HCT116 (cell line): ENCODE measurements at regions not wholly inside any gene's neighbourhood (a gene's known extent, or its start where the extent isn't known, plus 50 kb on each side); places are given as distances from the start of the nearest gene placed in this dataset.

Experiments used
- ATAC-seq: fragments of 200-7000 bp; cut with Tn5 transposase; 2 replicates; pipeline ENCODE4 v1.9.1; 2020; ENCODE audit warnings: mild to moderate bottlenecking, moderate library complexity
- BruUV-seq: library from RNA; stranded (reverse); fragments of 400-500 nt; replicated peaks from 2 replicates; lab custom pipeline; 2021; lab: Mats Ljungman, UMichigan
- CTCF ChIA-PET: fragments of 300-600 bp; sonication (Branson Sonifier 250); formaldehyde crosslinking; loops from one replicate; lab custom pipeline; 2021; ENCODE audit warnings: antibody characterized with exemption; lab: Charles Lee
- POLR2A ChIA-PET: fragments of 300-600, 350-600 bp; sonication (Branson Sonifier 250); formaldehyde crosslinking; loops from one replicate; lab custom pipeline; 2021; ENCODE audit warnings: antibody characterized with exemption; lab: Charles Lee
- RAD21 ChIA-PET, 2 experiments: fragments of 300-600 bp; sonication (Branson Sonifier 250); formaldehyde crosslinking; loops; one replicate each; lab custom pipeline; 2023; ENCODE audit warnings: low total read pairs in 2 of 2; ENCODE audit not compliant: uncharacterized antibody in 2 of 2, unreplicated experiment in 2 of 2, low non-redundant PET in 1 of 2; lab: Charles Lee
- DNase-seq: peaks from one replicate; pipeline ENCODE4 v3.0.0-alpha.2; 2010; ENCODE audit warnings: low read depth, low spot score
- H2AFZ ChIP-seq: fragments of 200-600 bp; shearing (Covaris generic), sonication (generic); 2 replicates; pipeline ENCODE4 v1.6.1; 2017; ENCODE audit warnings: low read depth, mixed run types, mixed read lengths, antibody characterized with exemption, low read length; ENCODE audit not compliant: poor library complexity, severe bottlenecking
- H3K27ac ChIP-seq: 2 replicates; pipeline ENCODE4 v1.5.1; 2012; ENCODE audit warnings: low read depth, low read length
- H3K27me3 ChIP-seq: fragments of 200-600 bp; sonication (generic); 2 replicates; pipeline ENCODE4 v1.6.1; 2016; ENCODE audit warnings: mixed run types, low read length, mixed read lengths; ENCODE audit not compliant: insufficient read depth
- H3K36me3 ChIP-seq, 2 experiments: fragments of 200-500 bp in 1 of 2; fragments of 200-600 bp in 1 of 2; sonication (Bioruptor generic) in 1 of 2; sonication (generic) in 1 of 2; 2 replicates each; pipeline versions ENCODE4 v1.5.1 to v1.6.1; 2014 to 2016; ENCODE audit warnings: low read length in 2 of 2, inconsistent platforms in 1 of 2, mixed read lengths in 1 of 2, mixed run types in 1 of 2; ENCODE audit not compliant: insufficient read depth in 2 of 2, control insufficient read depth in 1 of 2
- H3K4me1 ChIP-seq, 2 experiments: fragments of 200-600 bp in 1 of 2; sonication (generic) in 1 of 2; 2 replicates each; pipeline versions ENCODE4 v1.5.1 to v1.6.1; 2012 to 2017; ENCODE audit warnings: low read length in 2 of 2, inconsistent platforms in 1 of 2, mild to moderate bottlenecking in 1 of 2, mixed read lengths in 1 of 2, mixed run types in 1 of 2, moderate library complexity in 1 of 2; ENCODE audit not compliant: insufficient read depth in 2 of 2, control insufficient read depth in 1 of 2
- H3K4me2 ChIP-seq: fragments of 200-600 bp; sonication (generic); 2 replicates; pipeline ENCODE4 v1.6.1; 2017; ENCODE audit warnings: mixed run types, low read length, mixed read lengths
- H3K4me3 ChIP-seq, 2 experiments: fragments of 200-600 bp in 1 of 2; sonication (generic) in 1 of 2; replicated peaks in 1 of 2; 2 replicates each; pipeline ENCODE4 v1.5.1; 2011 to 2016; ENCODE audit warnings: low read length in 2 of 2, control low read depth in 1 of 2, low read depth in 1 of 2, mild to moderate bottlenecking in 1 of 2, mixed read lengths in 1 of 2, mixed run types in 1 of 2
- H3K79me2 ChIP-seq: fragments of 200-600 bp; sonication (generic); 2 replicates; pipeline ENCODE4 v1.6.1; 2017; ENCODE audit warnings: mild to moderate bottlenecking, mixed run types, low read length, moderate library complexity, mixed read lengths; ENCODE audit not compliant: insufficient read depth
- H3K9ac ChIP-seq: fragments of 200-600 bp; sonication (generic); 2 replicates; pipeline ENCODE4 v1.6.1; 2016; ENCODE audit warnings: low read length, mixed read lengths
- H3K9me2 ChIP-seq: fragments of 200-600 bp; sonication (generic), shearing (Covaris generic); 2 replicates; pipeline ENCODE4 v1.6.1; 2017; ENCODE audit warnings: mixed run types, mild to moderate bottlenecking, moderate library complexity; ENCODE audit not compliant: insufficient read depth
- H3K9me3 ChIP-seq, 2 experiments: fragments of 200-500 bp in 1 of 2; fragments of 200-600 bp in 1 of 2; sonication (Bioruptor generic) in 1 of 2; sonication (generic) in 1 of 2; 2 replicates each; pipeline ENCODE4 v1.6.1; 2014 to 2017; ENCODE audit warnings: low read length in 2 of 2, mixed read lengths in 2 of 2, inconsistent platforms in 1 of 2, low read depth in 1 of 2, mild to moderate bottlenecking in 1 of 2, mixed run types in 1 of 2, moderate library complexity in 1 of 2; ENCODE audit not compliant: control insufficient read depth in 1 of 2, insufficient read depth in 1 of 2
- H4K20me1 ChIP-seq: fragments of 200-600 bp; sonication (generic), shearing (Covaris generic); 2 replicates; pipeline ENCODE4 v1.6.1; 2017; ENCODE audit warnings: mixed run types, mild to moderate bottlenecking, moderate library complexity; ENCODE audit not compliant: insufficient read depth
- CBX3 ChIP-seq: IDR thresholded peaks from 2 replicates; pipeline ENCODE4 v1.6.1; 2012; ENCODE audit warnings: low read depth
- CEBPB ChIP-seq: IDR thresholded peaks from 2 replicates; pipeline ENCODE4 v1.6.1; 2012; ENCODE audit warnings: low read depth
- EGR1 ChIP-seq: IDR thresholded peaks from 2 replicates; pipeline ENCODE4 v1.6.1; 2012; ENCODE audit warnings: low read depth
- ELF1 ChIP-seq: IDR thresholded peaks from 2 replicates; pipeline ENCODE4 v1.6.1; 2012; ENCODE audit warnings: low read depth, borderline replicate concordance
- FOSL1 ChIP-seq: IDR thresholded peaks from 2 replicates; pipeline ENCODE4 v1.6.1; 2012; ENCODE audit warnings: low read depth
- MAX ChIP-seq: IDR thresholded peaks from 2 replicates; pipeline ENCODE4 v1.6.1; 2012
- POLR2A ChIP-seq: IDR thresholded peaks from 2 replicates; pipeline ENCODE4 v1.7.0; 2011; ENCODE audit warnings: borderline replicate concordance; ENCODE audit not compliant: insufficient read depth, insufficient read length; ENCODE audit errors: extremely low read depth
- POLR2AphosphoS5 ChIP-seq: IDR thresholded peaks from 2 replicates; pipeline ENCODE4 v1.6.1; 2011; ENCODE audit warnings: mild to moderate bottlenecking, low read depth, low read length, moderate library complexity
- RAD21 ChIP-seq: IDR thresholded peaks from 2 replicates; pipeline ENCODE4 v1.6.1; 2012; ENCODE audit warnings: low read depth, mild to moderate bottlenecking
- SIN3A ChIP-seq: IDR thresholded peaks from 2 replicates; pipeline ENCODE4 v1.6.1; 2012; ENCODE audit warnings: low read depth
- TCF7L2 ChIP-seq: IDR thresholded peaks from 2 replicates; pipeline ENCODE4 v1.7.0; 2011; ENCODE audit warnings: borderline replicate concordance, inconsistent platforms; ENCODE audit not compliant: insufficient read depth, insufficient read length; ENCODE audit errors: extremely low read depth
- YY1 ChIP-seq: IDR thresholded peaks from 2 replicates; pipeline ENCODE4 v1.6.1; 2011; ENCODE audit warnings: low read length, low read depth, moderate library complexity, mild to moderate bottlenecking; ENCODE audit not compliant: insufficient replicate concordance; ENCODE audit errors: extremely low read depth
- ZBTB33 ChIP-seq: IDR thresholded peaks from 2 replicates; pipeline ENCODE4 v1.6.1; 2011; ENCODE audit warnings: mild to moderate bottlenecking, low read length, moderate library complexity; ENCODE audit not compliant: insufficient replicate concordance; ENCODE audit errors: extremely low read depth
- intact Hi-C: fragments of 100-400 bp; cut with micrococcal nuclease; formaldehyde crosslinking; loops from 2 replicates; pipeline ENCODE4 v1.10.0; 2022
- TF ChIP-seq, protein P1 (sequence below): IDR thresholded peaks from 2 replicates; pipeline ENCODE4 v1.6.1; 2012
- TF ChIP-seq, protein P2 (sequence below): IDR thresholded peaks from 2 replicates; pipeline ENCODE4 v1.6.1; 2012; ENCODE audit warnings: low read depth

DNA sequence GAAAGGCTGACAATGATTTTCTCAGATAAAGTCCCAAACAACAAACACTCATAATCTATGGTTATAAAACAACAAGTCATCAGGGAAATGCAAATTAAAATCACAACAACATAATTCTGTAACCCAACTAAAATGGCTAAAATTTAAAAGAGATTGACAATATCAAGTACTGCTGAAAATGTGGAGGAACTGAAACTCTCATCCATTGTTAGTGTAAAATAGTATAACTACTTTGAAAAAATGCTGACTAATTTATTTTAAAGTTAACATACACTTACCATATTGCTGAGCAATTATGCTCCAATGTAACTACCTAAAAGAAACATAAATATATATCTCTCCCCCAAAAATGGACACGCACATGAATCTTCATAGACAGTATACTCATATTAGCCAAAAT lies 245.9 kb upstream of the SPOPL start:
- Histone ChIP-seq H3K27me3 (no peaks in the 10 kb centered on the region), H3K4me3 (no peak overlapping the region), H3K27ac (no peak overlapping the region), H2AFZ (no peak overlapping the region), H3K36me3 (no peaks in the 10 kb centered on the region), H3K4me2 (no peak overlapping the region), H3K4me1 (no peaks in the 10 kb centered on the region), H4K20me1 (no peaks in the 10 kb centered on the region), H3K9me3 (no peaks in the 10 kb centered on the region), H3K9me2 (no peaks in the 10 kb centered on the region), H3K9ac (no peak overlapping the region), H3K79me2 (no peaks in the 10 kb centered on the region)
- ChIA-PET RAD21 (no interaction called here), CTCF (no interaction called here), POLR2A (no interaction called here)
- DNase-seq (no peak), ATAC-seq (no peak)
- TF ChIP-seq EGR1 (no peak), ZBTB33 (no peak), ELF1 (no peak), RAD21 (no peak), TCF7L2 (no peak), FOSL1 (no peak), MAX (no peak), SIN3A (no peak), POLR2A (no peak), POLR2AphosphoS5 (no peak), CBX3 (no peak), YY1 (no peak), CEBPB (no peak)
- TF ChIP-seq, protein P1, sequence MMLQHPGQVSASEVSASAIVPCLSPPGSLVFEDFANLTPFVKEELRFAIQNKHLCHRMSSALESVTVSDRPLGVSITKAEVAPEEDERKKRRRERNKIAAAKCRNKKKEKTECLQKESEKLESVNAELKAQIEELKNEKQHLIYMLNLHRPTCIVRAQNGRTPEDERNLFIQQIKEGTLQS, result no peak
- TF ChIP-seq, protein P2, sequence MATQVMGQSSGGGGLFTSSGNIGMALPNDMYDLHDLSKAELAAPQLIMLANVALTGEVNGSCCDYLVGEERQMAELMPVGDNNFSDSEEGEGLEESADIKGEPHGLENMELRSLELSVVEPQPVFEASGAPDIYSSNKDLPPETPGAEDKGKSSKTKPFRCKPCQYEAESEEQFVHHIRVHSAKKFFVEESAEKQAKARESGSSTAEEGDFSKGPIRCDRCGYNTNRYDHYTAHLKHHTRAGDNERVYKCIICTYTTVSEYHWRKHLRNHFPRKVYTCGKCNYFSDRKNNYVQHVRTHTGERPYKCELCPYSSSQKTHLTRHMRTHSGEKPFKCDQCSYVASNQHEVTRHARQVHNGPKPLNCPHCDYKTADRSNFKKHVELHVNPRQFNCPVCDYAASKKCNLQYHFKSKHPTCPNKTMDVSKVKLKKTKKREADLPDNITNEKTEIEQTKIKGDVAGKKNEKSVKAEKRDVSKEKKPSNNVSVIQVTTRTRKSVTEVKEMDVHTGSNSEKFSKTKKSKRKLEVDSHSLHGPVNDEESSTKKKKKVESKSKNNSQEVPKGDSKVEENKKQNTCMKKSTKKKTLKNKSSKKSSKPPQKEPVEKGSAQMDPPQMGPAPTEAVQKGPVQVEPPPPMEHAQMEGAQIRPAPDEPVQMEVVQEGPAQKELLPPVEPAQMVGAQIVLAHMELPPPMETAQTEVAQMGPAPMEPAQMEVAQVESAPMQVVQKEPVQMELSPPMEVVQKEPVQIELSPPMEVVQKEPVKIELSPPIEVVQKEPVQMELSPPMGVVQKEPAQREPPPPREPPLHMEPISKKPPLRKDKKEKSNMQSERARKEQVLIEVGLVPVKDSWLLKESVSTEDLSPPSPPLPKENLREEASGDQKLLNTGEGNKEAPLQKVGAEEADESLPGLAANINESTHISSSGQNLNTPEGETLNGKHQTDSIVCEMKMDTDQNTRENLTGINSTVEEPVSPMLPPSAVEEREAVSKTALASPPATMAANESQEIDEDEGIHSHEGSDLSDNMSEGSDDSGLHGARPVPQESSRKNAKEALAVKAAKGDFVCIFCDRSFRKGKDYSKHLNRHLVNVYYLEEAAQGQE, result no peak
- intact Hi-C loops, result no loop called here
- BruUV-seq, result no TSS peak
